Neural progenitor cell (in vitro differentiated cells): ENCODE measurements at regions not wholly inside any gene's neighbourhood (a gene's known extent, or its start where the extent isn't known, plus 50 kb on each side); places are given as distances from the start of the nearest gene placed in this dataset.

ENCODE experiments used
- DNase-seq: peaks from one replicate; pipeline ENCODE4 v3.0.0-alpha.2; 2016; ENCODE audit warnings: low spot score
- H2AFZ ChIP-seq: fragments of 200-600 bp; sonication (generic); replicated peaks from 2 replicates; pipeline ENCODE4 v1.6.1; 2016; ENCODE audit warnings: antibody characterized with exemption
- H3F3A ChIP-seq: fragments of 200-600 bp; sonication (generic); 2 replicates; pipeline ENCODE4 v1.6.1; 2016; ENCODE audit warnings: antibody characterized with exemption, low read depth
- H3K27ac ChIP-seq: fragments of 200-600 bp; sonication (generic); 2 replicates; pipeline ENCODE4 v1.5.1; 2016; ENCODE audit warnings: mild to moderate bottlenecking
- H3K27me3 ChIP-seq: fragments of 200-600 bp; sonication (generic); 2 replicates; pipeline ENCODE4 v1.6.1; 2016; ENCODE audit warnings: mild to moderate bottlenecking, moderate library complexity
- H3K36me3 ChIP-seq: fragments of 200-600 bp; sonication (generic); 2 replicates; pipeline ENCODE4 v1.5.1; 2016
- H3K4me1 ChIP-seq: fragments of 200-600 bp; sonication (generic); 2 replicates; pipeline ENCODE4 v1.6.1; 2016; ENCODE audit warnings: mixed run types
- H3K4me2 ChIP-seq: fragments of 200-600 bp; sonication (generic); 2 replicates; pipeline ENCODE4 v1.6.1; 2016
- H3K4me3 ChIP-seq: fragments of 200-600 bp; sonication (generic); 2 replicates; pipeline ENCODE4 v1.5.1; 2016
- H3K79me2 ChIP-seq: fragments of 200-600 bp; sonication (generic); 2 replicates; pipeline ENCODE4 v1.6.1; 2016; ENCODE audit warnings: low read depth
- H3K9ac ChIP-seq: fragments of 200-600 bp; sonication (generic); 2 replicates; pipeline ENCODE4 v1.6.1; 2016
- H3K9me3 ChIP-seq: fragments of 200-600 bp; sonication (generic); 2 replicates; pipeline ENCODE4 v1.5.1; 2016; ENCODE audit warnings: low read depth
- H4K20me1 ChIP-seq: fragments of 200-600 bp; sonication (generic); 2 replicates; pipeline ENCODE4 v1.6.1; 2016; ENCODE audit warnings: low read depth
- H3K27ac Mint-ChIP-seq: 3 replicates; pipeline ENCODE4 v1.8.0; 2021; ENCODE audit warnings: mixed read lengths
- H3K27me3 Mint-ChIP-seq: 2 replicates; pipeline ENCODE4 v1.8.0; 2022; ENCODE audit warnings: low read depth, mild to moderate bottlenecking, inconsistent platforms, moderate library complexity, mixed read lengths; ENCODE audit not compliant: insufficient read depth
- H3K36me3 Mint-ChIP-seq: 3 replicates; pipeline ENCODE4 v1.8.0; 2021; ENCODE audit warnings: mixed read lengths
- H3K4me1 Mint-ChIP-seq: 3 replicates; pipeline ENCODE4 v1.8.0; 2021; ENCODE audit warnings: mixed read lengths
- H3K4me3 Mint-ChIP-seq: 3 replicates; pipeline ENCODE4 v1.8.0; 2021; ENCODE audit warnings: mild to moderate bottlenecking, moderate library complexity, mixed read lengths
- H3K9me3 Mint-ChIP-seq: 3 replicates; pipeline ENCODE4 v1.8.0; 2020; ENCODE audit warnings: mixed read lengths
- CTCF ChIP-seq: fragments of 200-600 bp; sonication (generic); IDR thresholded peaks from 2 replicates; pipeline ENCODE4 v1.5.1; 2017; ENCODE audit warnings: antibody characterized with exemption, mild to moderate bottlenecking
- EZH2 ChIP-seq: fragments of 200-600 bp; sonication (generic); IDR thresholded peaks from 2 replicates; pipeline ENCODE4 v1.6.1; 2017; ENCODE audit warnings: antibody characterized with exemption, mild to moderate bottlenecking, moderate library complexity
- EZH2phosphoT487 ChIP-seq: fragments of 200-600 bp; sonication (generic); IDR thresholded peaks from 2 replicates; pipeline ENCODE4 v1.6.1; 2017; ENCODE audit warnings: antibody characterized with exemption

- Mint-ChIP-seq H3K9me3 (peaks cover 34% of the 10 kb centered on the region), H3K4me1 (peaks cover 4% of the 10 kb centered on the region), H3K36me3 (no peaks in the 10 kb centered on the region), H3K4me3 (no peak overlapping the region), H3K27me3 (peaks cover 28% of the 10 kb centered on the region), H3K27ac (no peak overlapping the region)
- Histone ChIP-seq H3K9ac (no peak overlapping the region), H3K36me3 (no peaks in the 10 kb centered on the region), H4K20me1 (no peaks in the 10 kb centered on the region), H3K4me1 (no peaks in the 10 kb centered on the region), H3K4me2 (no peak overlapping the region), H3F3A (no peaks in the 10 kb centered on the region), H3K27ac (no peak overlapping the region), H3K4me3 (no peak overlapping the region), H2AFZ (no peak overlapping the region), H3K9me3 (no peaks in the 10 kb centered on the region), H3K27me3 (no peaks in the 10 kb centered on the region), H3K79me2 (no peaks in the 10 kb centered on the region)
- DNase-seq: no peak
- TF ChIP-seq CTCF (no peak), EZH2 (no peak), EZH2phosphoT487 (no peak)
These were observed 67.7 kb upstream of the FCN1 start for GRCh38 chr9:134985451-134985850.

- Histone ChIP-seq H3K4me1 (no peaks in the 10 kb centered on the region), H3F3A (no peaks in the 10 kb centered on the region), H3K9ac (no peak overlapping the region), H3K79me2 (no peaks in the 10 kb centered on the region), H3K36me3 (no peaks in the 10 kb centered on the region), H3K27ac (no peak overlapping the region), H4K20me1 (no peaks in the 10 kb centered on the region), H3K27me3 (no peaks in the 10 kb centered on the region), H3K9me3 (no peaks in the 10 kb centered on the region), H2AFZ (no peak overlapping the region), H3K4me3 (no peak overlapping the region), H3K4me2 (no peak overlapping the region)
- DNase-seq: no peak
- H3K36me3 Mint-ChIP-seq: no peaks in the 10 kb centered on the region
- H3K4me3 Mint-ChIP-seq: no peak overlapping the region
- H3K9me3 Mint-ChIP-seq: peaks cover 35% of the 10 kb centered on the region
- H3K4me1 Mint-ChIP-seq: peaks cover 4% of the 10 kb centered on the region
- TF ChIP-seq CTCF (no peak), EZH2phosphoT487 (no peak), EZH2 (no peak)
- peaks cover 19% of the 10 kb centered on the region for H3K27me3 Mint-ChIP-seq
- H3K27ac Mint-ChIP-seq: no peak overlapping the region
These were observed 69.2 kb upstream of the FCN1 start for GRCh38 chr9:134986957-134987356.

GRCh38 chr9:134987376-134987775 lies 69.7 kb upstream of the FCN1 start:
- Mint-ChIP-seq H3K27ac (no peak overlapping the region), H3K9me3 (peaks cover 35% of the 10 kb centered on the region), H3K4me3 (no peak overlapping the region), H3K27me3 (peaks cover 18% of the 10 kb centered on the region), H3K4me1 (peaks cover 4% of the 10 kb centered on the region), H3K36me3 (no peaks in the 10 kb centered on the region)
- no peak overlapping the region for H3K27ac ChIP-seq
- no peaks in the 10 kb centered on the region for H3K9me3 ChIP-seq
- H3K4me1 ChIP-seq: no peaks in the 10 kb centered on the region
- no peak overlapping the region for H3K4me3 ChIP-seq
- no peak for TF ChIP-seq EZH2phosphoT487
- no peak for TF ChIP-seq CTCF
- no peak for TF ChIP-seq EZH2
- H2AFZ ChIP-seq: no peak overlapping the region
- no peak overlapping the region for H3K9ac ChIP-seq
- no peaks in the 10 kb centered on the region for H4K20me1 ChIP-seq
- no peak for DNase-seq
- no peaks in the 10 kb centered on the region for H3F3A ChIP-seq
- H3K36me3 ChIP-seq: no peaks in the 10 kb centered on the region
- H3K79me2 ChIP-seq: no peaks in the 10 kb centered on the region
- H3K4me2 ChIP-seq: no peak overlapping the region
- H3K27me3 ChIP-seq: no peaks in the 10 kb centered on the region
